GM12872 (cell line): ENCODE measurements at regions not wholly inside any gene's neighbourhood (a gene's known extent, or its start where the extent isn't known, plus 50 kb on each side); places are given as distances from the start of the nearest gene placed in this dataset.

Source experiments
- CTCF ChIP-seq: IDR thresholded peaks from 3 replicates; pipeline ENCODE4 v1.5.1; 2011; ENCODE audit warnings: low read depth, mild to moderate bottlenecking, low read length, moderate library complexity; ENCODE audit not compliant: insufficient read depth

- TF ChIP-seq CTCF = no peak
These were observed 99.2 kb upstream of the PTPRM start for GRCh38 chr18:7467708-7468466.

DNA sequence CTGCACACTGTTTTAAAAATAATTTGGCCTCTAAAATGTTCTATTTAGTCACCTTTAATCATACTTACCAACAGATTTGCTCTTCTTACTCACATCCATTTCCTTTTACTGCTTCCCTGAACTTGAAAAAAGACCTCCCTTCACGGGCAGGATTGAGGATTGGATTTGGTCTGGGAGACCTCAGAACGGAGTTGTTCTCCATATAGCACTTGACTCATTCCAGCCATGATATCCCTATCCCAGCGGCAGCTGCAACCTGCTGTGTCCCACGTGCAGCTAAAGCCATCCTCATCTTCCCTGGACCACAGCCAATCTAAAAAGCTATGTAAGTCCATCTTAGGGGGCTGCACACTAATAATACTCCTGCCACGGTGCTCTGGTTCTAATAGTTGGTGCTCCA, 97.0 kb upstream of the PTPRM start:
- no peak for TF ChIP-seq CTCF

DNA sequence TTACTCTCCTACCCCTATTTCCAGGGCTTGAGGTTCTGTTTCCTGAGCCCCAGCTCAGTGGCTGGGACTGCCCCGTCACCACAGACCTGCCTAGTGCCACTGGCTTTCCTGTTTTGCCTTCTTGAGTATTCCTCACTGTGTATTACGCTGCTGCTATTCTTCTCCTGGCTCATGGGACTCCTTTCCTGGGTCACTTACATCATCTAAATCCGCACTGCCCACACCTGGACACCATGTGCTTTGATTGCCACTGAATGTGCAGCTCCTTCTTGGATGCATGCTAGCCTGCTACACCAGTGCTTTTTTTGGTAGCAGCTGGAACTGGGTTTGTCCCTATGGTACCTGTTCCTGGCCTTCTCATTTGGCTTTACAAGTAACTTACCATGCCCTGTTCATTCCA, 96.6 kb upstream of the PTPRM start:
- TF ChIP-seq CTCF = no peak

DNA sequence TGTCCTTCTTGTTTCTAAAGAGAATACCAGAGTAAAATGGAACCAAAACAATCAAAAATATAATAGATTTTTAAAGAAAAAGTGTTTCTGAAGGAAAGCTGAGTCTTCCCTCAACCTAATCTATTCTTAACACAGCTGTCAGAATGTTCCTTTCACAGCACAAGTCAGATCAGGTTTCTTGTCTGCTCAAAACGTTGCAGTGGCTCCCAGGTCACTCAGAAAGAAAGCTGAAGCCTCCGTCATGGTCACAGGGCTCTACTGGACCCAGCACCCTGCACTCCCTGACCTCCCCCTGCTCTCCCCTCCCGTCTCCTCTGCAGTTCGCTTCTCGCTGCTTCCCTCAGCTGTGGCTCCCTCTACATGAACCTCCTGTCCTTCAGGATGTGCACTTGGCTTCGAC, 90.7 kb upstream of the PTPRM start:
- TF ChIP-seq CTCF = no peak

DNA sequence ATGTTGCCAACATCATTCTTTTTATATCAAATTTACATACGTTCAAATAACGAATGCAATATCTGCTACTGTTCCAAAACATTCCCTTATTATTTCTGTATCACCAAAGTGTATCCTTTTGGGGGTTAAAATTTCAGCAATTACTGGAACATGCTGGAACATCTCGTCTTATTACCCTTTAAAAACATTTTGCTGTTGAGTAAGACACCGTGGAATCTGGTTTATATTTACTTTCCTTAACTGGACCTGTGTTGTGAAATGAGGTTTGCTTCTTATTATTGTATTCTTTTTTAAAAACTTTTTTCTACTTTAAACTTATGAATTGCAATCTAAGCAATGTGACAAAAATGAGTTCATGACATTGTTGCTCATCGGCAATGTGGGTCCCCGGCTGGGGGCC, 87.4 kb upstream of the PTPRM start:
- no peak for TF ChIP-seq CTCF

GRCh38 chr18:7480879-7481278, 86.2 kb upstream of the PTPRM start:
- no peak for TF ChIP-seq CTCF

- no peak for TF ChIP-seq CTCF
These were observed 84.8 kb upstream of the PTPRM start for GRCh38 chr18:7482342-7482741.
